Neuronal stem cell (in vitro differentiated cells): ENCODE measurements at regions not wholly inside any gene's neighbourhood (a gene's known extent, or its start where the extent isn't known, plus 50 kb on each side); places are given as distances from the start of the nearest gene placed in this dataset.

Experiments
- DNase-seq: peaks from one replicate; pipeline ENCODE4 v3.0.0-alpha.2; 2013; ENCODE audit warnings: low spot score
- H2AFZ ChIP-seq: one replicate; pipeline ENCODE4 v1.6.1; 2013; ENCODE audit warnings: mild to moderate bottlenecking, low read length, inconsistent platforms
- H2AK5ac ChIP-seq: 2 replicates; pipeline ENCODE4 v1.6.1; 2013; ENCODE audit warnings: low read depth, mild to moderate bottlenecking, inconsistent platforms, low read length, moderate library complexity, mixed read lengths
- H2BK120ac ChIP-seq: 2 replicates; pipeline ENCODE4 v1.6.1; 2013; ENCODE audit warnings: low read depth, mild to moderate bottlenecking, inconsistent platforms, low read length, moderate library complexity, mixed read lengths
- H2BK12ac ChIP-seq: one replicate; pipeline ENCODE4 v1.6.1; 2013; ENCODE audit warnings: low read length, inconsistent platforms
- H2BK15ac ChIP-seq: 2 replicates; pipeline ENCODE4 v1.6.1; 2013; ENCODE audit warnings: mild to moderate bottlenecking, low read length, inconsistent platforms, mixed read lengths
- H2BK5ac ChIP-seq: one replicate; pipeline ENCODE4 v1.6.1; 2013; ENCODE audit warnings: inconsistent platforms, mild to moderate bottlenecking, low read length, moderate library complexity
- H3K14ac ChIP-seq: one replicate; pipeline ENCODE4 v1.6.1; 2013; ENCODE audit warnings: low read length, inconsistent platforms
- H3K18ac ChIP-seq: 2 replicates; pipeline ENCODE4 v1.6.1; 2013; ENCODE audit warnings: low read length, inconsistent platforms
- H3K23ac ChIP-seq: 2 replicates; pipeline ENCODE4 v1.6.1; 2013; ENCODE audit warnings: low read depth, mild to moderate bottlenecking, mixed read lengths, low read length, inconsistent platforms; ENCODE audit not compliant: poor library complexity
- H3K27ac ChIP-seq: replicated peaks from 3 replicates; pipeline ENCODE4 v1.5.1; 2013; ENCODE audit warnings: low read length, inconsistent platforms
- H3K27me3 ChIP-seq, 3 experiments: 2 replicates each; pipeline ENCODE4 v1.6.1; 2013; ENCODE audit warnings: low read length in 3 of 3, mild to moderate bottlenecking in 2 of 3, inconsistent platforms in 1 of 3, low read depth in 1 of 3, mixed read lengths in 1 of 3, moderate library complexity in 1 of 3; ENCODE audit not compliant: control insufficient read depth in 3 of 3, insufficient read depth in 3 of 3
- H3K36me3 ChIP-seq, 2 donors: replicated peaks in 1 of 2; 2 replicates each; pipeline ENCODE4 v1.6.1; 2013; ENCODE audit warnings: low read length in 2 of 2; ENCODE audit not compliant: control insufficient read depth in 2 of 2, insufficient read depth in 2 of 2
- H3K4ac ChIP-seq: 2 replicates; pipeline ENCODE4 v1.6.1; 2013; ENCODE audit warnings: inconsistent platforms, mild to moderate bottlenecking, low read length, moderate library complexity
- H3K4me1 ChIP-seq, 2 donors: 1 replicate in 1 of 2; 2 replicates in 1 of 2; pipeline ENCODE4 v1.6.1; 2013; ENCODE audit warnings: low read length in 2 of 2, low read depth in 1 of 2; ENCODE audit not compliant: control insufficient read depth in 2 of 2, insufficient read depth in 1 of 2
- H3K4me2 ChIP-seq: one replicate; pipeline ENCODE4 v1.6.1; 2013; ENCODE audit warnings: mild to moderate bottlenecking, low read length, inconsistent platforms; ENCODE audit not compliant: insufficient read depth, poor library complexity, severe bottlenecking
- H3K4me3 ChIP-seq, 2 donors: 2 replicates each; pipeline ENCODE4 v1.5.1; 2013; ENCODE audit warnings: low read length in 2 of 2, mild to moderate bottlenecking in 2 of 2, inconsistent platforms in 1 of 2, moderate library complexity in 1 of 2
- H3K79me1 ChIP-seq: one replicate; pipeline ENCODE4 v1.6.1; 2013; ENCODE audit warnings: low read depth, mild to moderate bottlenecking, inconsistent platforms, low read length, moderate library complexity
- H3K9ac ChIP-seq: one replicate; pipeline ENCODE4 v1.6.1; 2013; ENCODE audit warnings: mild to moderate bottlenecking, low read depth, low read length, inconsistent platforms; ENCODE audit not compliant: poor library complexity
- H3K9me3 ChIP-seq, 2 donors: replicated peaks in 1 of 2; 2 replicates each; pipeline versions ENCODE3 to v1.6.1; 2013; ENCODE audit warnings: low read length in 2 of 2, mild to moderate bottlenecking in 2 of 2, inconsistent platforms in 1 of 2, low read depth in 1 of 2, mixed read lengths in 1 of 2, moderate library complexity in 1 of 2; ENCODE audit not compliant: control insufficient read depth in 2 of 2, insufficient read depth in 1 of 2
- H4K8ac ChIP-seq: one replicate; pipeline ENCODE4 v1.6.1; 2013; ENCODE audit warnings: low read depth, mild to moderate bottlenecking, inconsistent platforms, low read length, moderate library complexity
- H4K91ac ChIP-seq: one replicate; pipeline ENCODE4 v1.6.1; 2013; ENCODE audit warnings: low read length, low read depth, mild to moderate bottlenecking, inconsistent platforms; ENCODE audit not compliant: poor library complexity
- WGBS, 2 donors: extraction: QIAGEN DNeasy Blood & Tissue Kit; methylation state at CpG; one replicate each; pipeline ENCODE4 v1.1.7; 2013; ENCODE audit warnings: missing lambda C conversion rate in 2 of 2, mixed read lengths in 1 of 2; ENCODE audit not compliant: insufficient read length in 2 of 2, insufficient replicate concordance in 1 of 2; ENCODE audit errors: extremely low coverage in 2 of 2; 5-methylcytosine and 5-hydroxymethylcytosine counted together

DNA sequence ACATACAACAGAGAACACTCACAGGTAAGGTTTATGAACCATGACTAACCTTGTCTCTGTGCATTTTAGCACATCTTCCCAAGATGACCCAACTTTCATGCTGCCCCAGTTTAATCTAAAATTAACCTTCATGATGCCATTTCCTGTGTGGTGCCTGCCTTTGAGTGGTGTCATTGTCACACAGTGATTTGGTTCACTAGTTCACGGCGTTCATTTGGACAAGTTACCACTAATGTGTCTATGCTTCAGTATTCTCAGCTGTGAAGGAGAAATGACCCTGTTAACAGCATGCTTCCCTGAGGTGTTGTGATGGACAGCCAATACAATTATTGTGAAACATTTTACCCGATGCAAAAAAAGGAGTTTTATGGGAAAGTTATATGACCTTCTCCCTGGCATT, 693.1 kb downstream of the RWDD3 start:
- no peak overlapping the region for H3K4me3 ChIP-seq
- H3K9me3 ChIP-seq = no peaks in the 10 kb centered on the region
- H3K4me1 ChIP-seq = no peaks in the 10 kb centered on the region
- H3K14ac ChIP-seq = no peak overlapping the region
- no peak overlapping the region for H3K4me2 ChIP-seq
- no peaks in the 10 kb centered on the region for H3K36me3 ChIP-seq
- no peak overlapping the region for H3K18ac ChIP-seq
- H4K8ac ChIP-seq = no peak overlapping the region
- no peak overlapping the region for H3K4ac ChIP-seq
- no peak overlapping the region for H2AK5ac ChIP-seq
- no peak for DNase-seq
- no peak overlapping the region for H3K23ac ChIP-seq
- no peak overlapping the region for H3K9ac ChIP-seq
- no CpG with 5 or more reads among the region's 3 CpGs for WGBS, 2 donors
- H2BK15ac ChIP-seq = no peak overlapping the region
- H2BK120ac ChIP-seq = no peak overlapping the region
- no peak overlapping the region for H4K91ac ChIP-seq
- H2BK5ac ChIP-seq = no peak overlapping the region
- no peaks in the 10 kb centered on the region for H3K27me3 ChIP-seq
- H3K27ac ChIP-seq = no peak overlapping the region
- peak overlapping the region; percentile 38 for H2AFZ ChIP-seq
- no peaks in the 10 kb centered on the region for H3K79me1 ChIP-seq
- H2BK12ac ChIP-seq = no peak overlapping the region

DNA sequence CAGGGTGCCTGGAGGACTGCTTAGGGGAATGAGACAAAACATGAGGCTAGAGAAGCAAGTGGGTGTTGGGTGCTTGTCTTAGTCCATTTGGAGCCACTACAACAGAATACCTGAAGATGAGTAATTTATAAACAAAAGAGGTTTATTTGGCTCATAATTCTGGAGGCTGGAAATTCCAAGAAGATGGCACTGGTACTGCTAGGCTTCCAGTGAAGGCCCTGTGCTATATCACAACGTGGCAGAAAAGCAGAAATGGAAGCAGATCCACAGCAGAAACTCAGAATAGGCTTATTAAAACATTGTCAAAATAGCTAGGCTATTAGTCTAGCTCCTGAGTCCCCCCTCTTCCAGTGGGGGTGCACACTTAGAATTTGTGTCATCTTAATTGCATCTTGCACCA, 701.7 kb downstream of the RWDD3 start:
- Histone ChIP-seq H3K4me1 (peaks cover 0 to 2% of the 10 kb centered on the region in 2 donors), H3K27ac (no peak overlapping the region), H3K27me3 (no peaks in the 10 kb centered on the region), H3K36me3 (no peaks in the 10 kb centered on the region), H2BK120ac (no peak overlapping the region), H4K8ac (no peak overlapping the region), H3K4ac (no peak overlapping the region), H3K14ac (no peak overlapping the region), H3K9me3 (no peaks in the 10 kb centered on the region), H3K9ac (no peak overlapping the region), H2AK5ac (no peak overlapping the region), H2BK5ac (no peak overlapping the region), H4K91ac (no peak overlapping the region), H3K4me2 (no peak overlapping the region), H3K18ac (no peak overlapping the region), H3K79me1 (no peaks in the 10 kb centered on the region), H3K4me3 (no peak overlapping the region), H3K23ac (no peak overlapping the region), H2BK15ac (no peak overlapping the region), H2BK12ac (no peak overlapping the region), H2AFZ (no peak overlapping the region)
- WGBS, 2 donors = no CpG with 5 or more reads among the region's 1 CpG
- DNase-seq = no peak

DNA sequence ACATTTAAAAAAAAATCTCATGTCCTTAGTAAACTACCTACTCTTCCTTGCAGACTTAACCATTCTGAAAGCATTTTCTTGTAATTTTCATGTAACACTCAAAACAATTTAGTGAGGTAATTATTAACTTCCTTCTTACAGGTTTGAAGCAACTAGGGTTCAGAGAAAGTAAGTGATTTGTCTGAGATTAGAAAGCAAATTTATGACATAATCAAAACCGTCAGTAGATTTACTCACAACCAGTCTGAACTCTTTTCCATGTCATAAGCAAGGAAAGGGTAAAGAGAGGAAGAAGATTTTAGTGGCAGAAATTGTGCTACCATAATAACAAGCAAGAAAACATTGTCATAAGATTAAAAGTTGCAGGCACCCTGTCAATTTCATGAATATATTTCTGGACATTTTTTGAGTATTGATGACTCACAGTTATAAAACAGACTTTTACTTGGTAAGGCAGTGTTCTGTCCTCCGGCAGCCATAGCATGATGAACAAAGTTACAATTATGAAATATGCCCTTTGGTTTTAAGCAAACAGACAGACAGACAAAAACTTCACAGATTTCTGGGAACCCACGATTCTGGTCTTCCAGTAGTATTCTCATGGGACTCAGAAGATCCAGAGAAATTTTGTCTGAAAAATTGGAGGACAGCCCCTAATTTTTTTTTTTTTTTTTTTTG, 707.2 kb downstream of the RWDD3 start:
- no peak overlapping the region for H4K91ac ChIP-seq
- no peak overlapping the region for H3K27ac ChIP-seq
- no CpG with 5 or more reads among the region's 3 CpGs for WGBS, 2 donors
- H3K4me1 ChIP-seq = no peaks in the 10 kb centered on the region
- no peak overlapping the region for H2BK120ac ChIP-seq
- no peaks in the 10 kb centered on the region for H3K79me1 ChIP-seq
- no peak overlapping the region for H3K4ac ChIP-seq
- no peak for DNase-seq
- H3K36me3 ChIP-seq = no peaks in the 10 kb centered on the region
- no peak overlapping the region for H4K8ac ChIP-seq
- no peak overlapping the region for H2BK12ac ChIP-seq
- H3K27me3 ChIP-seq = no peaks in the 10 kb centered on the region
- H3K9me3 ChIP-seq = no peaks in the 10 kb centered on the region
- H2AFZ ChIP-seq = peak overlapping the region; percentile 11
- H3K14ac ChIP-seq = no peak overlapping the region
- no peak overlapping the region for H3K4me2 ChIP-seq
- no peak overlapping the region for H3K23ac ChIP-seq
- H3K9ac ChIP-seq = no peak overlapping the region
- no peak overlapping the region for H2BK15ac ChIP-seq
- H3K18ac ChIP-seq = no peak overlapping the region
- H3K4me3 ChIP-seq = no peak overlapping the region
- no peak overlapping the region for H2AK5ac ChIP-seq
- no peak overlapping the region for H2BK5ac ChIP-seq

DNA sequence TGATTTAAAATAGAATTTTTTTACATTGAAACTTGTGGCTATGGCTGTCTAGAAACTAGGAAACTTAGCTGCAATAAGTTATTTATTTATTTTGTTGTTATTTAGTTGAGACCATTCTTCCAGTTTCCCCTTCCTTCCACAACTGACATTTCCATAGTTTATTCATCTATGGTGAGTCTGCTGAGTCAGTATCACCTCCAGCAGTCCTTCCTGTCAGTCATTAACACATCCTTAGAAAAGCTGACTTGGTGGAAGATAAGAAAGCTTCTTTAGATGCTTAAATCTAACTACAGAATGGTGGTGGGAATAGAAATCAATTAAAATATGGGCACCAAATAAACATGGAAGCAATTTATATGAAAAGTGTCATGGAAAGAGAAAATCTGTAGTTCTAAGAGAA, 714.0 kb downstream of the RWDD3 start:
- Histone ChIP-seq H3K18ac (no peak overlapping the region), H3K4me2 (no peak overlapping the region), H3K27me3 (no peaks in the 10 kb centered on the region), H3K79me1 (no peaks in the 10 kb centered on the region), H3K4me1 (no peaks in the 10 kb centered on the region), H3K4me3 (no peak overlapping the region), H3K4ac (no peak overlapping the region), H2BK5ac (no peak overlapping the region), H3K36me3 (no peaks in the 10 kb centered on the region), H3K9me3 (no peaks in the 10 kb centered on the region), H2AK5ac (no peak overlapping the region), H4K8ac (no peak overlapping the region), H2BK120ac (no peak overlapping the region), H2AFZ (no peak overlapping the region), H3K9ac (no peak overlapping the region), H3K23ac (no peak overlapping the region), H3K14ac (no peak overlapping the region), H4K91ac (no peak overlapping the region), H3K27ac (no peak overlapping the region), H2BK15ac (no peak overlapping the region), H2BK12ac (no peak overlapping the region)
- no peak for DNase-seq
